ENCODE measurements at regions not wholly inside any gene's neighbourhood (a gene's known extent, or its start where the extent isn't known, plus 50 kb on each side); places are given as distances from the start of the nearest gene placed in this dataset.

- H3K9me3 ChIP-seq (ENCODE audit: insufficient read depth, low read depth, low read length): no peaks in the 10 kb centered on the region
- H3K9ac ChIP-seq (ENCODE audit: low read depth, low read length): no peak overlapping the region
- no peak overlapping the region for H3K4me3 ChIP-seq (ENCODE audit: low read length)
- H3K27me3 ChIP-seq (ENCODE audit: insufficient read depth, low read length): no peaks in the 10 kb centered on the region
- H3K4me1 ChIP-seq (ENCODE audit: insufficient read depth, low read length): no peaks in the 10 kb centered on the region
- H3K27ac ChIP-seq (ENCODE audit: low read length): no peak overlapping the region
- H3K36me3 ChIP-seq (ENCODE audit: insufficient read depth, low read depth, low read length): no peaks in the 10 kb centered on the region
Measured at GRCh38 chr18:24662412-24662821, 202.0 kb downstream of the HRH4 start.

- Histone ChIP-seq H3K4me1 (ENCODE audit: insufficient read depth, low read length) (no peaks in the 10 kb centered on the region), H3K9me3 (ENCODE audit: insufficient read depth, low read depth, low read length) (no peaks in the 10 kb centered on the region), H3K27ac (ENCODE audit: low read length) (no peak overlapping the region), H3K36me3 (ENCODE audit: insufficient read depth, low read depth, low read length) (no peaks in the 10 kb centered on the region), H3K4me3 (ENCODE audit: low read length) (no peak overlapping the region), H3K9ac (ENCODE audit: low read depth, low read length) (no peak overlapping the region), H3K27me3 (ENCODE audit: insufficient read depth, low read length) (no peaks in the 10 kb centered on the region)
Measured at GRCh38 chr18:24663026-24663425, 202.6 kb downstream of the HRH4 start.

DNA sequence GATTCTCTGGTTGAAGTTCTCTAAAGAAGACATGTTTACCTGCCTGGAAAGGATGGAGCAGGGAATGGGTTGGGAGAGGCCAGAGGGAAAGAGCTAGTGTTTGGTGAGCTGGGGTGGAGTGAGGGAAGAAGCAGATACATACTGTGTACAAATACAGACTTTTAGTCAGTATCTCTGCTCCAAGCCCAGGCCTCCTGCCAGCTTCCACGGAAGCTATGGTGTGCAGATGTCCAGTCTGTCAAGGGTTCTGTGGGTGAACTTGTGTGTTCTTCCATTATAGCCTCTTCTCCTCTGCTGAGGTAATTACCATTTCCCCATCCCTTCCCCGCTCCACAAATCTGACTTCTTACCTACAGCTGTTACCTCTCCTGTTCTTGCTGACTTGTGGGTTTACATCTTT is 208.6 kb downstream of the HRH4 start:
- Histone ChIP-seq H3K36me3 (ENCODE audit: insufficient read depth, low read depth, low read length) (no peaks in the 10 kb centered on the region), H3K4me3 (ENCODE audit: low read length) (no peak overlapping the region), H3K4me1 (ENCODE audit: insufficient read depth, low read length) (no peaks in the 10 kb centered on the region), H3K9ac (ENCODE audit: low read depth, low read length) (no peak overlapping the region), H3K27ac (ENCODE audit: low read length) (no peak overlapping the region), H3K27me3 (ENCODE audit: insufficient read depth, low read length) (no peaks in the 10 kb centered on the region; the same call in 1 of the 2 replicates), H3K9me3 (ENCODE audit: insufficient read depth, low read depth, low read length) (no peaks in the 10 kb centered on the region)

DNA sequence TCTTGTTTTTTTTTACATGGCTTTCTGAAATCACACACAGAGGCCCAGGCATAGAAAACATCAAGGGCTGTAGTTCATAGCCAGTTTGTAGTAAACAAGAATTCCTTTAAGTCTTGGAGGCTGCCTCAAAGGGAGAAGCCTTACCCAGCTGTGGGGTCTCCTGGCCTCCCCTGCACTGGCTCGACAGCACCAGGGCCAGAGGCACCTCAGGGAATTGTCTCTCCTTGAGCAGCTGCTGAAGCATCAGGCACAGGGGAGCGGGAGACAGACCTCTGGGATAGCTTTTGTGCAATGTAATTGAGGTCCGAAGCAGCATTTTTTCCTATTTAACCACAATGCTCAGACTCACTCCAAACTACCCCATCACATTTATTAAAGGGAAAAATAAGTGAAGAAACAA is 209.1 kb downstream of the HRH4 start:
- H3K4me1 ChIP-seq (ENCODE audit: insufficient read depth, low read length): no peaks in the 10 kb centered on the region
- H3K9ac ChIP-seq (ENCODE audit: low read depth, low read length): no peak overlapping the region
- no peaks in the 10 kb centered on the region; the same call in 1 of the 2 replicates for H3K27me3 ChIP-seq (ENCODE audit: insufficient read depth, low read length)
- H3K4me3 ChIP-seq (ENCODE audit: low read length): no peak overlapping the region
- H3K36me3 ChIP-seq (ENCODE audit: insufficient read depth, low read depth, low read length): no peaks in the 10 kb centered on the region
- no peak overlapping the region for H3K27ac ChIP-seq (ENCODE audit: low read length)
- no peaks in the 10 kb centered on the region for H3K9me3 ChIP-seq (ENCODE audit: insufficient read depth, low read depth, low read length)

GRCh38 chr18:24672165-24672941 is 211.9 kb downstream of the HRH4 start:
- no peak overlapping the region for H3K27ac ChIP-seq (ENCODE audit: low read length)

GRCh38 chr18:24674200-24674599 is 213.8 kb downstream of the HRH4 start:
- Histone ChIP-seq H3K36me3 (ENCODE audit: insufficient read depth, low read depth, low read length) (no peaks in the 10 kb centered on the region), H3K4me3 (ENCODE audit: low read length) (no peak overlapping the region), H3K4me1 (ENCODE audit: insufficient read depth, low read length) (no peaks in the 10 kb centered on the region), H3K27ac (ENCODE audit: low read length) (no peak overlapping the region), H3K9me3 (ENCODE audit: insufficient read depth, low read depth, low read length) (no peaks in the 10 kb centered on the region), H3K9ac (ENCODE audit: low read depth, low read length) (no peak overlapping the region), H3K27me3 (ENCODE audit: insufficient read depth, low read length) (no peaks in the 10 kb centered on the region; the same call in 1 of the 2 replicates)

More at GRCh38 chr18:24672165-24672941, 211.9 kb downstream of the HRH4 start:
- Histone ChIP-seq H3K9me3 (ENCODE audit: insufficient read depth, low read depth, low read length) (no peaks in the 10 kb centered on the region), H3K4me3 (ENCODE audit: low read length) (no peak overlapping the region), H3K9ac (ENCODE audit: low read depth, low read length) (no peak overlapping the region), H3K4me1 (ENCODE audit: insufficient read depth, low read length) (no peaks in the 10 kb centered on the region), H3K27me3 (ENCODE audit: insufficient read depth, low read length) (no peaks in the 10 kb centered on the region; the same call in 1 of the 2 replicates), H3K36me3 (ENCODE audit: insufficient read depth, low read depth, low read length) (no peaks in the 10 kb centered on the region)

DNA sequence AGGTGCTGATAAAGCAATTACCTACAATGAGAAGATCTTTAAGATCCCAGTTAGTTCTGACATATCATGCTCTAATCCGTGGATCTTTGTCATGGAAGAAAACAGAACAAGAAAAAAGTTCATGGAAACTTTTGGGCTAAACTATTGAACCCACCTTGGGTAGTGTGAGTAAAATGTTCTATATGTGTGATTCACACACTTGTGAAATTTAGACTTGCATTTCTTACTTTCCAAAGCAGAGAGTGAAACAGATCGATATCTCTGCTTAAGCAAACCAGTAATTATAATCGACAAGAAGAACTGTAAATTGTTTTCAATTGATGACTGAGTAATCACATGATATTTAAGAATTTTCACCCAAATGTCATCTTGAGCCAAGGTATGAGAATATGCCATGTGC is 214.2 kb downstream of the HRH4 start:
- Histone ChIP-seq H3K9ac (ENCODE audit: low read depth, low read length) (no peak overlapping the region), H3K27ac (ENCODE audit: low read length) (no peak overlapping the region), H3K36me3 (ENCODE audit: insufficient read depth, low read depth, low read length) (no peaks in the 10 kb centered on the region), H3K4me1 (ENCODE audit: insufficient read depth, low read length) (no peaks in the 10 kb centered on the region), H3K27me3 (ENCODE audit: insufficient read depth, low read length) (no peaks in the 10 kb centered on the region; the same call in 1 of the 2 replicates), H3K9me3 (ENCODE audit: insufficient read depth, low read depth, low read length) (no peaks in the 10 kb centered on the region), H3K4me3 (ENCODE audit: low read length) (no peak overlapping the region)

GRCh38 chr18:24677011-24677410 is 216.6 kb downstream of the HRH4 start:
- no peak overlapping the region for H3K9ac ChIP-seq (ENCODE audit: low read depth, low read length)
- no peaks in the 10 kb centered on the region for H3K27me3 ChIP-seq (ENCODE audit: insufficient read depth, low read length)
- H3K27ac ChIP-seq (ENCODE audit: low read length): no peak overlapping the region
- no peaks in the 10 kb centered on the region for H3K9me3 ChIP-seq (ENCODE audit: insufficient read depth, low read depth, low read length)
- no peaks in the 10 kb centered on the region for H3K4me1 ChIP-seq (ENCODE audit: insufficient read depth, low read length)
- H3K36me3 ChIP-seq (ENCODE audit: insufficient read depth, low read depth, low read length): no peaks in the 10 kb centered on the region
- H3K4me3 ChIP-seq (ENCODE audit: low read length): no peak overlapping the region

DNA sequence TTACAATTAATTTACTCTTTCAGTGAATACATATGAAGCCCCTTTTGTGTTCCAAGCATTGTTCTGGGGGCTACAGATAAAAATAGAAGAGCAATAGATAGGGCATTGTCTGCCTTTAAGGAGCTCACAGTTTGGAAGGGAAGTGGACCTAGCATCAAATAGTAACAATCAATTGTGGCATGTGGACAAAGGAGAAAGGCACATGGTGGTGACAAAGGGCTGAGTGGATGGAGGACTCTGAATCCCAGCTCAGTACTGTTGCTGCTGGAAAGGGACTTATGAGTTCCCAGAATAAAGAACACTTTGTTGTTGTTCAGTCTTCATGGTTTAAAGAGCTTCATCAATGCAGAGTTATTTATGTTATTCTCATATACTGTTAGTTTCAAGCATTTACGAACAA is 217.7 kb downstream of the HRH4 start:
- no peaks in the 10 kb centered on the region for H3K27me3 ChIP-seq (ENCODE audit: insufficient read depth, low read length)
- no peak overlapping the region for H3K4me3 ChIP-seq (ENCODE audit: low read length)
- no peaks in the 10 kb centered on the region for H3K4me1 ChIP-seq (ENCODE audit: insufficient read depth, low read length)
- H3K9ac ChIP-seq (ENCODE audit: low read depth, low read length): no peak overlapping the region
- no peaks in the 10 kb centered on the region for H3K9me3 ChIP-seq (ENCODE audit: insufficient read depth, low read depth, low read length)
- no peaks in the 10 kb centered on the region for H3K36me3 ChIP-seq (ENCODE audit: insufficient read depth, low read depth, low read length)
- H3K27ac ChIP-seq (ENCODE audit: low read length): no peak overlapping the region

GRCh38 chr18:24678626-24679025 is 218.2 kb downstream of the HRH4 start:
- H3K4me3 ChIP-seq (ENCODE audit: low read length): no peak overlapping the region
- no peaks in the 10 kb centered on the region for H3K9me3 ChIP-seq (ENCODE audit: insufficient read depth, low read depth, low read length)
- H3K4me1 ChIP-seq (ENCODE audit: insufficient read depth, low read length): no peaks in the 10 kb centered on the region
- no peak overlapping the region for H3K27ac ChIP-seq (ENCODE audit: low read length)
- no peak overlapping the region for H3K9ac ChIP-seq (ENCODE audit: low read depth, low read length)
- no peaks in the 10 kb centered on the region for H3K27me3 ChIP-seq (ENCODE audit: insufficient read depth, low read length)
- no peaks in the 10 kb centered on the region for H3K36me3 ChIP-seq (ENCODE audit: insufficient read depth, low read depth, low read length)

- Histone ChIP-seq H3K27me3 (ENCODE audit: insufficient read depth, low read length) (no peaks in the 10 kb centered on the region), H3K27ac (ENCODE audit: low read length) (no peak overlapping the region), H3K4me1 (ENCODE audit: insufficient read depth, low read length) (no peaks in the 10 kb centered on the region), H3K9me3 (ENCODE audit: insufficient read depth, low read depth, low read length) (no peaks in the 10 kb centered on the region), H3K9ac (ENCODE audit: low read depth, low read length) (no peak overlapping the region), H3K36me3 (ENCODE audit: insufficient read depth, low read depth, low read length) (no peaks in the 10 kb centered on the region), H3K4me3 (ENCODE audit: low read length) (no peak overlapping the region)
Measured at GRCh38 chr18:24679062-24679461, 218.6 kb downstream of the HRH4 start.

DNA sequence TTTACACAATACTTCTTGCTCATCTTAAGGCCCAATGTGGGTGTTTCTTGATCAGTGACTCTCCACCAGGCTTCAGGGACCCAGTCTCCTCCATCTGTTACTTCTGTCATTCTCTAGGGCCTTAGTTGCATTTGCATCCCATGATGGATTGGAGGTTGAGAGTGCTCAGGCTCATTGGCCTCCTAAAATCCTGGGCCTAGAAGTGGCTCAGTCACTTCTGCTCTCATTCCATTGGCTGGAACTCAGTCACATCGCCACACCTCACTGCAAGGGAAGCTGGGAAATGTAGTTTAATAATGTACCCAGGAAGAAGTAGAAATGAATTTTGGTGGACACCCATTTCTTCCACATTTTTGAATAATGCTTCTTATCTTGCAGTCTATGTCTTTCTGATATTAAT is 223.5 kb downstream of the HRH4 start:
- H3K9me3 ChIP-seq (ENCODE audit: insufficient read depth, low read depth, low read length): no peaks in the 10 kb centered on the region
- H3K36me3 ChIP-seq (ENCODE audit: insufficient read depth, low read depth, low read length): no peaks in the 10 kb centered on the region
- no peak overlapping the region for H3K4me3 ChIP-seq (ENCODE audit: low read length)
- no peaks in the 10 kb centered on the region for H3K4me1 ChIP-seq (ENCODE audit: insufficient read depth, low read length)
- H3K9ac ChIP-seq (ENCODE audit: low read depth, low read length): no peak overlapping the region
- H3K27ac ChIP-seq (ENCODE audit: low read length): no peak overlapping the region
- H3K27me3 ChIP-seq (ENCODE audit: insufficient read depth, low read length): no peaks in the 10 kb centered on the region

Measured in iPS-20b (cell line).